Mesodermal cell (in vitro differentiated cells): ENCODE measurements at regions not wholly inside any gene's neighbourhood (a gene's known extent, or its start where the extent isn't known, plus 50 kb on each side); places are given as distances from the start of the nearest gene placed in this dataset.

Experiments used
- H3K27ac ChIP-seq: 2 replicates; pipeline ENCODE4 v1.7.0; 2013; ENCODE audit warnings: mild to moderate bottlenecking, low read depth, low read length, moderate library complexity; ENCODE audit not compliant: severe bottlenecking
- H3K36me3 ChIP-seq: 2 replicates; pipeline ENCODE4 v1.7.1; 2013; ENCODE audit warnings: mild to moderate bottlenecking, low read length, moderate library complexity; ENCODE audit not compliant: control insufficient read depth, insufficient read depth
- H3K4me1 ChIP-seq: one replicate; pipeline ENCODE4 v1.7.1; 2013; ENCODE audit warnings: mild to moderate bottlenecking, low read length; ENCODE audit not compliant: insufficient read depth, control insufficient read depth, poor library complexity, severe bottlenecking
- H3K4me3 ChIP-seq: 2 replicates; pipeline ENCODE4 v1.7.0; 2013; ENCODE audit warnings: low read length, control low read depth, mild to moderate bottlenecking; ENCODE audit not compliant: insufficient read depth, poor library complexity, severe bottlenecking; ENCODE audit errors: extremely low read depth
- H3K9me3 ChIP-seq: 2 replicates; pipeline ENCODE4 v1.7.1; 2013; ENCODE audit warnings: mild to moderate bottlenecking, low read length, moderate library complexity; ENCODE audit not compliant: control insufficient read depth
- WGBS, 2 experiments: methylation state at CpG; one replicate each; pipeline ENCODE4 v1.1.5; 2013; ENCODE audit warnings: missing lambda C conversion rate in 2 of 2; ENCODE audit not compliant: insufficient coverage in 2 of 2; 5-methylcytosine and 5-hydroxymethylcytosine counted together

DNA sequence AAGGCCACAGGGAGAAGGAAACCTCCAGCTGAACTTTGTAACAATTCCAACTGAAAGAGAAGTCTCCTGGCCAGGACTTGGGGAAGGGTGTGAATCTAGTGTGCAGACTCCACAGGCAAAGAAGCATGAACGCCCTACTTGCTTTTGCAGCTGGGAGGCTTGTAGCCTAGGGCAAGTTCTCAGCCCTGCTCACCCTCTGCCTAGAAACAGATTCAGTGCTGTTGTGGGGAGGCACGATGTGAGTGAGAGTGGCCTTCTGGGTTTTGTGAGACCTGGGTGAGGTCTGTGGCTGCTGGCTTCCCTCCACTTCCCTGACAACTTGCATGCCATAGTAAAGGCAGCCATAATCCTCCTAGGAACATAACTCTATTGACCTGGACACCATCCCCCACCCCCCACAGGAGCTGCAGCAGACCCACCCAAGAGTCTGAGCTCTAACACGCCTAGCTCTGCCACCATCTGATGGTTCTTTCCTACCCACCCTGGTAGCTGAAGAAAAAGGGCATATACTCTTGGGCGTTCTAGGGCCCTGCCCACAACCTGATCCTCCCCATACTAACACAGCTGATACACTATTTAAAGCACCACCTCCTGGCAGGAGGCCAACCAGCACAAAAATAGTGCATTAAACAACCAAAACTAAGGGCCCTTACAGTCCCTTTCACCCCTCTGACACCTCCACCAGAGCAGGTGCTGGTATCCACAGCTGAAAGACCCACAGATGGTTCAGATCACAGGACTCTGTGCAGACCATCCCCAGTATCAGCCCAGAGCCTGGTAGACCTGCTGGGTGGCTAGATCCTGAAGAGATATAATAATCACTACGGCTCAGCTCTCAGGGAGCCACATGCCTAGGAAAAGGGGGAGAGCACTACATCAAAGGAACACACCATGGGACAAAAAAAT, 426.5 kb downstream of the IGSF11 start:
- Histone ChIP-seq H3K27ac (no peak overlapping the region), H3K36me3 (no peaks in the 10 kb centered on the region), H3K9me3 (no peaks in the 10 kb centered on the region), H3K4me1 (no peaks in the 10 kb centered on the region), H3K4me3 (no peak overlapping the region)
- 80 to 93% methylated on average over 3 of the region's 5 CpGs for WGBS, 2 experiments

DNA sequence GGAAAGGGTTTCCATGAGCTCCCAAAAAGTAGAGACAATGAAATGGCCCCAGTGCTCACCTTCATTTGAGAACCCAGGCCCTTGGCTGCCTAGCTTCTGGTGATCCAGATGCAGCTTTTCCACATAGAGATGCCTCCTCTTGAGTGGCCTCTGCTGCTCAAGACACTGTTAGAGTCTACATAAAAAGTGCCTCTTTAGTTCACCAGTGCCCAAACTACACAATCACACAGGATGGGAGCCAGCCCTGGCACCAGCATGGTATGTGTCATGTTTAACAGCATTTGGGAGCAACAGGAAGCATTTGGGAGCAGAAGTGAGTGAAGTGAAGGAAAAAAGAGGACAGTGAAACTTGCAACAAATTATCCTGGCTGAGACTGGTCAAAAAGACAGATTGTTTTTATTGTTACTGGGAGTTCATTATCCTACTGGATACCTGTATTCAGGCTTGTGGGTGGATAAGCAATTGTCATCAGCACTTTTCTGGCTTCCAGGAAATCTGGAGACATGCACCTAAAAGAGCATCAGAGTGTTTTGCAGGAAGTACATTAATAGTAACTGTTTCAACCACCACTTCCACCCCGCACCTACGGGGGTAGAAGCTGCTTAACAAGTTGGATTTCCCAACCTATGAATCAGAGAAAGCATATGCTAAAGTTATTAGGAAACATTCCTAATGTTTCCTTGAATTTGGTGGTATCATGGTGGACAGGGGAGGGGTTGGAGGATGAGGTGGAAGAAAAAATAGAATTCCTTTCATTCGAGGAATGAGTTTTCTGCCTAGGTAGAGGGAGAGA, 416.2 kb downstream of the IGSF11 start:
- Histone ChIP-seq H3K4me1 (no peaks in the 10 kb centered on the region), H3K27ac (no peak overlapping the region), H3K9me3 (no peaks in the 10 kb centered on the region), H3K36me3 (no peaks in the 10 kb centered on the region), H3K4me3 (no peak overlapping the region)
- WGBS, 2 experiments = 80 to 100% methylated on average over 1 of the region's 3 CpGs

DNA sequence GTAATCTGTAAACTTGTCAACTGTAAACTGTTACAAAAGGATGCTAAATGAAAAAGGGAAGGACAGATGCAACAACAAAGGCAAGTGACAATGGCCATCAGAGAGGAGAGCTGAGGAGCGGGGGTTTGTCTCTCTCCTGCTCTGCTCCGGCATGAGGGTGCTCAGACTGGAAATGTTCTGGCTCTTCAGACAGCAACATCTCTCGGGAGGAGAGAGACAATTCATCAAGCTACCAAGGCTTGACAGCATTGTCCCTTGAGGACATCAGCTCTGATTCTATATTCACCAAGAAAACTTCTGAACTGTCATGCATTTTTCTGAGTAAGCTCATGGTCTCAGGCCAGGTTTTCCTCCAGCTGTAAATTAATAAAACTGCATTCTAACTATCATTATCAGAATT, 408.2 kb downstream of the IGSF11 start:
- Histone ChIP-seq H3K9me3 (no peaks in the 10 kb centered on the region), H3K36me3 (no peaks in the 10 kb centered on the region), H3K4me1 (no peaks in the 10 kb centered on the region), H3K27ac (no peak overlapping the region), H3K4me3 (no peak overlapping the region)
- 64 to 78% methylated on average over 3 of the region's 3 CpGs for WGBS, 2 experiments

DNA sequence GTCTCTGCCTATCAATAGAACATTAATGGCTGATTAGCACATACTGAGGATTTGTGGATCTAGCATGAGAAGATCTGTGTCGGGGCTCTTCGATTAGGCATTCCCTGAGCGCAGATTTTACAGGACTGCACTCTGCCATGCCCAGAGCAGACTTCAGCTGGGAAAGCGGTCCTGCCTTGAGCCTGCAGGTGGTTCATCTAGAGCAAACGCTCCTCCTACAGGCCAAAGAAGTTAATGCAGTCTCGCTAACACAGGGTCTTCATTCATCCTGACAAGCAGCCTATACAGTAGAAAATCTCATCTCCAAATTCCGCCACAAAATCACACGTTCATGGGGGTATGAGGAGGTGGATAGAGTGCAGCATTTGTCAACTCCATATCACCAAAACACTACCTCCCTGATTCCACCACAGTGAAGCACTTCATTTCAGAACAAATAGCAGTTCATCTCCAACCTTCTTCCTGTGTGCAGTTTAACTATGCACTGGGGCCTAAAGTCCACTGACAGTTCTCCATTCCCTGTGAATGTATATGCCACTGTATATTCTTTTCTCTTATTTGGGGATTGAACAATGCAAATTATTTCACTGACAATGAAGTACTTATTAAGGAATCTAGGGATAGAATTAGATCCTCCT, 405.8 kb downstream of the IGSF11 start:
- 29 to 37% methylated on average over 5 of the region's 8 CpGs for WGBS, 2 experiments
- no peaks in the 10 kb centered on the region for H3K4me1 ChIP-seq
- H3K9me3 ChIP-seq = no peaks in the 10 kb centered on the region
- no peak overlapping the region for H3K27ac ChIP-seq
- no peaks in the 10 kb centered on the region for H3K36me3 ChIP-seq
- no peak overlapping the region for H3K4me3 ChIP-seq

DNA sequence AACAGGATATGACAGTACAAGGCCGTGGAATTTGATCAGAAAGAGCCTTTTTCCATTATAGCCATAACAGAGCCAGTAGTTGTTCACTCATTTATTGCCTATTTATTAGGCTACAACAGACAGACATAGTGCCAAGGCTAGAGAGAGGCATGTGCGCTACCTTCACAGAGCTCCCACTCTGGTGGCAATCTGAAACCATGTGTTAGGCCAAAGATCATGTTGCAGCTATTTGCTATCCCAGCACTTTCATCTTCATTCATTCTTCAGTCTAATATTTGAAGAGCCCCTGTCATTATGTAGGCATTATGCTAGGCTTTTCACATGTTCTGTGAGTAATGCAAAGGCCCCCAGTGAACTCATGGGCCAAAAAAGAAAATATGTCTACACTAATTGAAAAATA, 404.8 kb downstream of the IGSF11 start:
- Histone ChIP-seq H3K4me3 (no peak overlapping the region), H3K27ac (no peak overlapping the region), H3K36me3 (no peaks in the 10 kb centered on the region), H3K9me3 (no peaks in the 10 kb centered on the region), H3K4me1 (peaks cover 6% of the 10 kb centered on the region)
- 100% methylated on average over 1 of the region's 2 CpGs for WGBS, 2 experiments

DNA sequence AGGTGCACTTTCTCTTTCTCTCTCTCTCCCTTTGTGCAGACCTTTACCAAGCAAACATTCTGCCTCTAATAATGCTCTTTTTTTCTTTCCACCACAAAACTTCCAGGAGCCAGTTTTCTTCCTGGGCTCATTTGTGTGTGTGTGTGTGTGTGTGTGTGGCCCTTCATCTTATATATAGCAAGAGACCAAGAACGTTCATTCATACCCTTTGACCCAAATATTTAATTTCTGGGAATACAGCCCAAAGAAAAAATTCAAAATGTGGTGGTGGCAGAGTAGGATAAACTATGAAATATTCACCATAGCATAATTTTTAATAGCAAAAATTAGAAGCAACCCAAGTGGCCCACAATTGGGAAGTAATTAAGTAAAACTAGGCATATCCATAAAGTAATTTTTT, 398.9 kb downstream of the IGSF11 start:
- no peak overlapping the region for H3K4me3 ChIP-seq
- no peaks in the 10 kb centered on the region for H3K9me3 ChIP-seq
- H3K4me1 ChIP-seq = peaks cover 6% of the 10 kb centered on the region
- H3K36me3 ChIP-seq = no peaks in the 10 kb centered on the region
- WGBS, 2 experiments = no CpG with 5 or more reads among the region's 1 CpG
- H3K27ac ChIP-seq = no peak overlapping the region

DNA sequence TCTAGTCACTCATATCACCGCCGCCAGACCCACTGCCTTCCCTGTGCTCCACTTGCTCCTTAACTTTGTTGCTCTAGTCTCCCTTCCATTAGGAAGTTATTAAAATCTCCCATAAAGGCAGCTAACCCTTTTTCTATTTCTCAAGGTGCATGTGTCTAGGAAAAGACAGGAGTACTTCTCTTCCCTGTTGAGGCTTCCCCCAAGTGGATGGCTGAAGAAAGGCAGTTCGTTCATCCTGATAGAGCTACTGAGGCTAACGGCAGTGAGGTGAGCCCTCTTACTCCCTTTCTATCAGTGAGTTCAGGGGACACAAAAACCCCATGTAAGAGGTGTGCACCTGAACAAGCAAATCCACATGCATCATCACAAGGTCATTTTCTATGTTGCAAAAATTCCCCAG, 397.8 kb downstream of the IGSF11 start:
- 66 to 81% methylated on average over 4 of the region's 4 CpGs for WGBS, 2 experiments
- Histone ChIP-seq H3K27ac (no peak overlapping the region), H3K9me3 (no peaks in the 10 kb centered on the region), H3K36me3 (no peaks in the 10 kb centered on the region), H3K4me1 (peaks cover 6% of the 10 kb centered on the region), H3K4me3 (no peak overlapping the region)

DNA sequence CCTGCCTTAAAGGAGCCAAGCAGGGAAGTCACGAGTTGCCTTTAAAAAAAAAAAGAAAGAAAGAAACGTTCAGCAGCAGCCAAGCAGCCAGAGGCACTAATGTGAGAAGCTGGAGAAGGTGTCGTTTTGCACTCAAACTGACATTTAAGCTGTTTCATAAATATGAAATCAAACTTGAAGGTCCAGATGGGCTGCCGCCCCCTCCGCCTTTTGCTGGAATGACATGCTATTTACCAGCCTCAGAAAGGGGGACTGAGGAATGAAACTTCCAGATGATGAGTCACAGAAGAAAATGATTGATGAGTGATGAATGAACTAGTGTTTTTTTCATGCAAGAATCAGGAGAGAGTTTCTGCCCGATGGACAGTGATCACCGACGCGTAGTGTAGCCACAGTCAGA, 396.8 kb downstream of the IGSF11 start:
- Histone ChIP-seq H3K27ac (no peak overlapping the region), H3K36me3 (no peaks in the 10 kb centered on the region), H3K9me3 (no peaks in the 10 kb centered on the region), H3K4me3 (no peak overlapping the region), H3K4me1 (peaks cover 6% of the 10 kb centered on the region)
- 82 to 89% methylated on average over 7 to 8 of the region's 9 CpGs for WGBS, 2 experiments

DNA sequence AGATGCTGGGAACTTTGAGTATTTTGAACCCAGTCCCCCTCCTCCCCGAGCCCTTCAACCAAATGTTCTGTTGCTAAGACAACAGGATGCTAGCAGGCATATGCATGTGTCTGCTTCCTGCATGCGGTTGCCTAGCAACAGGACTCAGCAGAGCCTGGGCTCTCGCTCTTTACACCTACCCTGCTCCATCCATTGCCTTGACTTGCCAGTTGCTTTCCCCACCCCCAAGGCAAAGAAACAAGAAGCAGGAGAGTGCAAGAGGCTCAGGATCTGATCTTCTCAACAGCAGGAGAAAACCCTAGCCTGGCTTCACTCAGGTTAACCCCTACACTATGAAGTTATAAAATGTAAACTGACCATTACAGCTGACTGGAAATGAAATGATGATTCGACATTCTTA, 393.0 kb downstream of the IGSF11 start:
- 20 to 33% methylated on average over 3 to 4 of the region's 4 CpGs for WGBS, 2 experiments
- no peaks in the 10 kb centered on the region for H3K9me3 ChIP-seq
- H3K4me3 ChIP-seq = no peak overlapping the region
- no peaks in the 10 kb centered on the region for H3K36me3 ChIP-seq
- no peaks in the 10 kb centered on the region for H3K4me1 ChIP-seq
- no peak overlapping the region for H3K27ac ChIP-seq

DNA sequence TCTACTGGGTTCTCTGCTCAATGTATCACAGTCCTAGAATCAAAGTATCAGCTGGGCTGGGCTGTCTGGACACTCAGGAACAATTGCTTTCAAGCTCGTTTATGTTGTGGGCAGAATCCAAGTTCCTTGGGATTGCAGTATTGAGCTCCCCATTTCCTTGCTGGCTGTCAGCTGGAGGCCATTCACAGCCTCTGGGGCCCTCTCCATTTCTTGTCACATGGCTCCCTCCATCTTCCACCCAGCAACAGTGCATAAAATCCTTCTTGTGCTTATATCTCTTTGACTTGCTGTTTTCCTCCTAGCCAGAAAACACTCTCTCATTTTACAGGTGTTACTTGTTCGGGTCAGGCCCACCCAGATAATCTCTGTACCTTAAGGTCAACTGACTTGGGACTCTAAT, 363.5 kb downstream of the IGSF11 start:
- H3K27ac ChIP-seq = no peak overlapping the region
- no peak overlapping the region for H3K4me3 ChIP-seq
- WGBS, 2 experiments = 80 to 85% methylated on average over 2 of the region's 2 CpGs
- no peaks in the 10 kb centered on the region for H3K4me1 ChIP-seq
- H3K36me3 ChIP-seq = no peaks in the 10 kb centered on the region
- H3K9me3 ChIP-seq = no peaks in the 10 kb centered on the region
